H1 (cell line): ENCODE measurements at regions not wholly inside any gene's neighbourhood (a gene's known extent, or its start where the extent isn't known, plus 50 kb on each side); places are given as distances from the start of the nearest gene placed in this dataset.

Experiments
- CTCF ChIA-PET: fragments of 300-600 bp; sonication (Branson Sonifier 250); formaldehyde crosslinking; loops from one replicate; lab custom pipeline; 2021; ENCODE audit not compliant: partially characterized antibody; lab: Charles Lee
- POLR2A ChIA-PET: fragments of 300-600 bp; sonication (Branson Sonifier 250); formaldehyde crosslinking; loops from one replicate; lab custom pipeline; 2021; ENCODE audit warnings: inconsistent platforms; ENCODE audit not compliant: partially characterized antibody; lab: Charles Lee
- DNase-seq, 2 experiments: peaks; one replicate each; pipeline versions ENCODE4 v3.0.0 to v3.0.0-alpha.2; 2010 to 2022; ENCODE audit warnings: low spot score in 2 of 2, low read depth in 1 of 2, mixed read lengths in 1 of 2
- FAIRE-seq: peaks from 2 replicates; lab custom pipeline; 2011; peaks lifted over from hg19 to GRCh38; lab: Jason Lieb, UNC
- H2AFZ ChIP-seq: 2 replicates; pipeline ENCODE4 v1.8.1; 2012; ENCODE audit warnings: low read length, inconsistent platforms
- H2AK5ac ChIP-seq: 2 replicates; pipeline ENCODE4 v1.6.1; 2013; ENCODE audit warnings: low read depth, low read length
- H2BK120ac ChIP-seq: replicated peaks from 2 replicates; pipeline ENCODE3; 2013; ENCODE audit warnings: low read depth, low read length, inconsistent platforms
- H2BK12ac ChIP-seq: 2 replicates; pipeline ENCODE4 v1.6.1; 2013; ENCODE audit warnings: low read depth, low read length
- H2BK15ac ChIP-seq: 2 replicates; pipeline ENCODE4 v1.6.1; 2013; ENCODE audit warnings: low read length
- H2BK20ac ChIP-seq: 2 replicates; pipeline ENCODE4 v1.6.1; 2013; ENCODE audit warnings: low read length
- H2BK5ac ChIP-seq: 2 replicates; pipeline ENCODE4 v1.6.1; 2013; ENCODE audit warnings: low read depth, low read length
- H3K14ac ChIP-seq: 2 replicates; pipeline ENCODE4 v1.6.1; 2013; ENCODE audit warnings: inconsistent platforms; ENCODE audit not compliant: insufficient read length
- H3K18ac ChIP-seq: 2 replicates; pipeline ENCODE4 v1.6.1; 2013; ENCODE audit warnings: low read length; ENCODE audit errors: extremely low read depth
- H3K23ac ChIP-seq: 2 replicates; pipeline ENCODE4 v1.6.1; 2013; ENCODE audit warnings: inconsistent platforms; ENCODE audit not compliant: insufficient read length
- H3K23me2 ChIP-seq: 2 replicates; pipeline ENCODE4 v1.6.1; 2013; ENCODE audit warnings: low read depth, low read length
- H3K27ac ChIP-seq: 2 replicates; pipeline ENCODE4 v1.6.1; 2011; ENCODE audit warnings: low read depth, low read length, inconsistent platforms
- H3K27me3 ChIP-seq, 4 experiments: replicated peaks in 1 of 4; 1 replicate in 1 of 4; 2 replicates in 3 of 4; pipeline versions ENCODE4 v1.6.1 to v1.8.1; 2011 to 2013; ENCODE audit warnings: low read length in 3 of 4, mild to moderate bottlenecking in 3 of 4, inconsistent platforms in 2 of 4, mixed read lengths in 2 of 4, moderate library complexity in 1 of 4; ENCODE audit not compliant: control insufficient read depth in 3 of 4, insufficient read depth in 3 of 4; ENCODE audit errors: extremely low read depth in 1 of 4
- H3K36me3 ChIP-seq, 4 experiments: 2 replicates each; pipeline versions ENCODE4 v1.6.1 to v1.8.1; 2011 to 2013; ENCODE audit warnings: mild to moderate bottlenecking in 4 of 4, low read length in 3 of 4, moderate library complexity in 2 of 4, control low read depth in 1 of 4, inconsistent platforms in 1 of 4; ENCODE audit not compliant: insufficient read depth in 4 of 4, control insufficient read depth in 2 of 4
- H3K4ac ChIP-seq: replicated peaks from 2 replicates; pipeline ENCODE3; 2013; ENCODE audit warnings: low read length, low read depth, mixed read lengths, inconsistent platforms; ENCODE audit not compliant: insufficient read length
- H3K4me1 ChIP-seq, 4 experiments: replicated peaks in 1 of 4; 1 replicate in 1 of 4; 2 replicates in 3 of 4; pipeline versions ENCODE4 v1.6.1 to v1.8.1; 2011 to 2013; ENCODE audit warnings: low read length in 3 of 4, inconsistent platforms in 2 of 4, mixed read lengths in 1 of 4; ENCODE audit not compliant: insufficient read depth in 4 of 4, control insufficient read depth in 3 of 4
- H3K4me2 ChIP-seq, 2 experiments: 2 replicates each; pipeline versions ENCODE4 v1.6.1 to v1.8.1; 2011 to 2013; ENCODE audit warnings: low read depth in 2 of 2, low read length in 2 of 2, control low read depth in 1 of 2, inconsistent platforms in 1 of 2, mild to moderate bottlenecking in 1 of 2; ENCODE audit not compliant: insufficient read depth in 1 of 2
- H3K4me3 ChIP-seq, 4 experiments: fragments of 200-600, 300-600 bp in 1 of 4; sonication (generic), shearing (Covaris generic), sonication (Bioruptor Twin) in 1 of 4; 2 replicates each; pipeline versions ENCODE4 v1.5.1 to v1.8.1; 2011 to 2016; ENCODE audit warnings: low read length in 4 of 4, low read depth in 3 of 4, control low read depth in 2 of 4, inconsistent platforms in 2 of 4, mild to moderate bottlenecking in 2 of 4, mixed read lengths in 1 of 4, moderate library complexity in 1 of 4; ENCODE audit not compliant: insufficient read depth in 2 of 4; ENCODE audit errors: extremely low read depth in 1 of 4
- H3K56ac ChIP-seq: replicated peaks from 2 replicates; pipeline ENCODE3; 2013; ENCODE audit warnings: low read depth, mild to moderate bottlenecking, mixed read lengths, low read length, inconsistent platforms; ENCODE audit not compliant: insufficient read length
- H3K79me1 ChIP-seq: 2 replicates; pipeline ENCODE4 v1.6.1; 2013; ENCODE audit warnings: low read depth, low read length, control low read depth
- H3K79me2 ChIP-seq, 2 experiments: 2 replicates each; pipeline versions ENCODE4 v1.6.1 to v1.8.1; 2012 to 2013; ENCODE audit warnings: low read length in 2 of 2, mild to moderate bottlenecking in 2 of 2, inconsistent platforms in 1 of 2; ENCODE audit not compliant: insufficient read depth in 2 of 2, control insufficient read depth in 1 of 2
- H3K9ac ChIP-seq, 4 experiments: replicated peaks in 1 of 4; 1 replicate in 1 of 4; 2 replicates in 3 of 4; pipeline versions ENCODE4 v1.6.1 to v1.8.1; 2011 to 2013; ENCODE audit warnings: low read depth in 3 of 4, low read length in 3 of 4, control low read depth in 2 of 4, mild to moderate bottlenecking in 2 of 4, moderate library complexity in 2 of 4, inconsistent platforms in 1 of 4; ENCODE audit errors: extremely low read depth in 1 of 4
- H3K9me3 ChIP-seq, 2 experiments: 2 replicates each; pipeline versions ENCODE4 v1.6.1 to v1.8.1; 2012 to 2013; ENCODE audit warnings: mild to moderate bottlenecking in 2 of 2, moderate library complexity in 2 of 2, control low read depth in 1 of 2, inconsistent platforms in 1 of 2, low read depth in 1 of 2, low read length in 1 of 2, mixed read lengths in 1 of 2; ENCODE audit not compliant: insufficient read depth in 2 of 2
- H4K20me1 ChIP-seq, 2 experiments: replicated peaks in 1 of 2; 2 replicates each; pipeline versions ENCODE3 to v1.8.1; 2011 to 2013; ENCODE audit warnings: inconsistent platforms in 2 of 2, low read length in 2 of 2, mild to moderate bottlenecking in 1 of 2; ENCODE audit not compliant: insufficient read depth in 2 of 2, control insufficient read depth in 1 of 2
- H4K5ac ChIP-seq: 2 replicates; pipeline ENCODE4 v1.6.1; 2013; ENCODE audit warnings: low read length, low read depth, mixed read lengths, inconsistent platforms; ENCODE audit not compliant: insufficient read length
- H4K8ac ChIP-seq: 2 replicates; pipeline ENCODE4 v1.8.0; 2013; ENCODE audit warnings: mild to moderate bottlenecking, moderate library complexity, low read length, inconsistent platforms; ENCODE audit not compliant: insufficient read depth; ENCODE audit errors: extremely low read depth
- H4K91ac ChIP-seq: replicated peaks from 2 replicates; pipeline ENCODE3; 2013; ENCODE audit warnings: low read length, mixed read lengths, inconsistent platforms; ENCODE audit not compliant: insufficient read length
- BRCA1 ChIP-seq: IDR thresholded peaks from 2 replicates; pipeline ENCODE4 v1.6.1; 2012; ENCODE audit warnings: low read depth, low read length, improper control_type of control experiment
- CBX8 ChIP-seq: fragments of 300-800, 300-1000 bp; sonication (generic); IDR thresholded peaks from 2 replicates; pipeline ENCODE4 v1.7.1; 2016; ENCODE audit warnings: low read depth, low read length, borderline replicate concordance
- JUN ChIP-seq: IDR thresholded peaks from 2 replicates; pipeline ENCODE4 v1.6.1; 2011; ENCODE audit warnings: low read depth, mild to moderate bottlenecking, improper control_type of control experiment, low read length
- NANOG ChIP-seq: IDR thresholded peaks from 2 replicates; pipeline ENCODE4 v1.6.1; 2011; ENCODE audit warnings: low read length, low read depth, mild to moderate bottlenecking, inconsistent platforms; ENCODE audit not compliant: insufficient read depth, poor library complexity, severe bottlenecking
- YY1 ChIP-seq: IDR thresholded peaks from 2 replicates; pipeline ENCODE4 v1.6.1; 2011; ENCODE audit warnings: low read depth, mild to moderate bottlenecking, low read length
- WGBS, 2 experiments: shearing (Covaris generic) in 1 of 2; methylation state at CpG; one replicate each; pipeline versions ENCODE4 v1.1.6 to v1.1.7; 2013 to 2015; ENCODE audit warnings: low lambda C conversion rate in 2 of 2, mixed read lengths in 2 of 2, inconsistent platforms in 1 of 2, low coverage in 1 of 2, missing lambda C conversion rate in 1 of 2; ENCODE audit not compliant: insufficient replicate concordance in 2 of 2, insufficient coverage in 1 of 2, insufficient read length in 1 of 2; ENCODE audit errors: extremely low coverage in 1 of 2, missing lambda C conversion rate in 1 of 2; 5-methylcytosine and 5-hydroxymethylcytosine counted together

DNA sequence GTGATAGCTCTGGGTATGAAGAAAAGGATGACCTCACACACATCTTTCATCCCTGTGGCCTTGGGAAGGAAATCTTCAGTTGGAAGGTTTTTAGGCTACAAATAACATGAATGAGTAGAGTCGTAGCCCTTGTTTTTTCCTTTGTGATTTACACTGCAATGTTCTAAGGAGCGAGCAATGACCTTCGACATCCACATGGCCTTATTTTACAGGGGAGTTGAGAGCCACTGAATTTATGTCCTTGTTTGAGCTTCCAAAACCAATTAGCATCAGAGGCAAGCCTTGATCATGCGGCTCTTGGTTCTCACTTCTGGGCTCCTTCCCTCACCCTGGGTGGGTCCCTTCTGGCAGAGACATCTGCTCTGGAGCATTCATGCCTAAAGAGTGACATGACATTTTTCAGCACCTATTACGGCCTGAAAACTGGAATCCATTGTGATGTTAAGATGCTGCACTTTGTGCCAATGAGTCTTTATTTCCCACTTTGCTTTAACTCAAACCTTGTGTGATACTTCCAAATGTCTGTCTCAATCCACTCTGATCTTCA, 70.5 kb upstream of the RUNX1 start:
- FAIRE-seq: no peak

More for the DNA sequence above, 70.5 kb upstream of the RUNX1 start:
- Histone ChIP-seq H2BK15ac (no peak overlapping the region), H2BK5ac (no peak overlapping the region), H4K91ac (no peak overlapping the region), H3K18ac (no peak overlapping the region), H3K27ac (no peak overlapping the region), H3K23me2 (no peaks in the 10 kb centered on the region), H3K9me3 (no peaks in the 10 kb centered on the region), H3K4me2 (no peak overlapping the region), H3K27me3 (no peaks in the 10 kb centered on the region), H2BK12ac (no peak overlapping the region), H2BK20ac (no peak overlapping the region), H3K4me1 (no peaks in the 10 kb centered on the region), H3K14ac (no peak overlapping the region), H4K20me1 (no peaks in the 10 kb centered on the region), H3K79me1 (no peaks in the 10 kb centered on the region), H3K23ac (no peak overlapping the region), H3K36me3 (no peaks in the 10 kb centered on the region), H4K8ac (no peak overlapping the region), H4K5ac (no peak overlapping the region), H3K9ac (no peak overlapping the region), H3K4me3 (no peak overlapping the region), H3K4ac (no peak overlapping the region), H2BK120ac (no peak overlapping the region), H3K56ac (no peak overlapping the region), H3K79me2 (no peaks in the 10 kb centered on the region), H2AK5ac (no peak overlapping the region), H2AFZ (no peak overlapping the region)
- WGBS, 2 experiments: 97% methylated on average over 5 of the region's 5 CpGs; no CpG with 5 or more reads in 1 of the 2 experiments
- POLR2A ChIA-PET: no interaction called here
- no peak for DNase-seq
- CTCF ChIA-PET: interaction anchor here (2.3 kb wide), 1 partner anchor 20 kb away, joined by 4 read pairs; no protein-coding TSS in a partner anchor
- TF ChIP-seq CBX8 (no peak), BRCA1 (no peak), JUN (no peak), YY1 (no peak), NANOG (no peak)
